ENCODE measurements at regions not wholly inside any gene's neighbourhood (a gene's known extent, or its start where the extent isn't known, plus 50 kb on each side); places are given as distances from the start of the nearest gene placed in this dataset.

- no peak overlapping the region for H3K4me3 ChIP-seq
- 42% methylated on average over 16 of the region's 16 CpGs for WGBS
- no peaks in the 10 kb centered on the region for H3K4me1 ChIP-seq (replicated peaks)
- TF ChIP-seq POLR2AphosphoS5 (IDR thresholded peaks at IDR 0.05) (peak; percentile 4), POLR2A (IDR thresholded peaks at IDR 0.05) (no peak)
- no peaks in the 10 kb centered on the region for H3K9me3 ChIP-seq
- DNase-seq (ENCODE audit: low spot score): no peak
- no peaks in the 10 kb centered on the region for H3K27me3 ChIP-seq (replicated peaks; ENCODE audit: insufficient read depth)
- H3K27ac ChIP-seq: peak overlapping the region; percentile 40 to 53
- intact Hi-C loops (cut with DNase I): no loop called here
- H3K36me3 ChIP-seq: no peaks in the 10 kb centered on the region
Measured at GRCh38 chr2:217064234-217065011, 204.6 kb upstream of the TNP1 start.

- intact Hi-C loops (cut with DNase I): no loop called here
- Histone ChIP-seq H3K27me3 (replicated peaks; ENCODE audit: insufficient read depth) (no peaks in the 10 kb centered on the region), H3K4me1 (replicated peaks) (no peaks in the 10 kb centered on the region), H3K9me3 (no peaks in the 10 kb centered on the region), H3K4me3 (no peak overlapping the region), H3K36me3 (no peaks in the 10 kb centered on the region), H3K27ac (no peak overlapping the region)
- TF ChIP-seq, protein P1, sequence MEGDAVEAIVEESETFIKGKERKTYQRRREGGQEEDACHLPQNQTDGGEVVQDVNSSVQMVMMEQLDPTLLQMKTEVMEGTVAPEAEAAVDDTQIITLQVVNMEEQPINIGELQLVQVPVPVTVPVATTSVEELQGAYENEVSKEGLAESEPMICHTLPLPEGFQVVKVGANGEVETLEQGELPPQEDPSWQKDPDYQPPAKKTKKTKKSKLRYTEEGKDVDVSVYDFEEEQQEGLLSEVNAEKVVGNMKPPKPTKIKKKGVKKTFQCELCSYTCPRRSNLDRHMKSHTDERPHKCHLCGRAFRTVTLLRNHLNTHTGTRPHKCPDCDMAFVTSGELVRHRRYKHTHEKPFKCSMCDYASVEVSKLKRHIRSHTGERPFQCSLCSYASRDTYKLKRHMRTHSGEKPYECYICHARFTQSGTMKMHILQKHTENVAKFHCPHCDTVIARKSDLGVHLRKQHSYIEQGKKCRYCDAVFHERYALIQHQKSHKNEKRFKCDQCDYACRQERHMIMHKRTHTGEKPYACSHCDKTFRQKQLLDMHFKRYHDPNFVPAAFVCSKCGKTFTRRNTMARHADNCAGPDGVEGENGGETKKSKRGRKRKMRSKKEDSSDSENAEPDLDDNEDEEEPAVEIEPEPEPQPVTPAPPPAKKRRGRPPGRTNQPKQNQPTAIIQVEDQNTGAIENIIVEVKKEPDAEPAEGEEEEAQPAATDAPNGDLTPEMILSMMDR (IDR thresholded peaks at IDR 0.05): no peak
- TF ChIP-seq POLR2A (IDR thresholded peaks at IDR 0.05) (no peak), POLR2AphosphoS5 (IDR thresholded peaks at IDR 0.05) (no peak)
- DNase-seq (ENCODE audit: low spot score): no peak
- 84% methylated on average over 5 of the region's 5 CpGs for WGBS
Measured at GRCh38 chr2:217063238-217063755, 203.4 kb upstream of the TNP1 start.

DNA sequence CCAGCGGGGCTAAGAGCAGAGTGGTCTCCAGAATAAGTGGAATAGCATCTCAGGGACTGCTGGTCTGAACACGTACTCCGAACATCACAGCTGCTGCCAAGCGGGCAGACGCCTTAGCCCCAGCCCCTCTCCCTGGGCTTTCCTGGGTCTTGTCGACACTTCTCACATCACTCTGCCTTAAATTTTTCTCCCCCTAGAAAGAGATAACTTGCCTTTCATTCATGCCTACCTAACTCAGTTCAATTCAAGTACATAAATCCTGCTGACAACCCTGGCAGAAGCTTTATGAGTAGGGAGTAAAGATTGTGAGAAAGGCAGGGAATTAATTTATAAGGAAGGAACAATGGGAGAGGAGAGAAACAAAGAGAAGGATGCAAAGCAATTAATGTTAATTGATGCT, 202.9 kb upstream of the TNP1 start:
- TF ChIP-seq POLR2AphosphoS5 (IDR thresholded peaks at IDR 0.05) (no peak), POLR2A (IDR thresholded peaks at IDR 0.05) (no peak)
- TF ChIP-seq, protein P1 (IDR thresholded peaks at IDR 0.05): no peak
- no peak for DNase-seq (ENCODE audit: low spot score)
- WGBS: 52% methylated on average over 6 of the region's 6 CpGs
- intact Hi-C loops (cut with DNase I): no loop called here
- Histone ChIP-seq H3K27me3 (replicated peaks; ENCODE audit: insufficient read depth) (no peaks in the 10 kb centered on the region), H3K9me3 (no peaks in the 10 kb centered on the region), H3K27ac (no peak overlapping the region), H3K4me3 (no peak overlapping the region), H3K36me3 (no peaks in the 10 kb centered on the region), H3K4me1 (replicated peaks) (no peaks in the 10 kb centered on the region)

GRCh38 chr2:217061916-217062505, 202.1 kb upstream of the TNP1 start:
- intact Hi-C loops (cut with DNase I): no loop called here
- no peaks in the 10 kb centered on the region for H3K36me3 ChIP-seq
- H3K4me3 ChIP-seq: no peak overlapping the region
- H3K27me3 ChIP-seq (replicated peaks; ENCODE audit: insufficient read depth): no peaks in the 10 kb centered on the region
- no peaks in the 10 kb centered on the region for H3K9me3 ChIP-seq
- H3K4me1 ChIP-seq (replicated peaks): no peaks in the 10 kb centered on the region
- WGBS: 76% methylated on average over 7 of the region's 7 CpGs
- TF ChIP-seq POLR2AphosphoS5 (IDR thresholded peaks at IDR 0.05): no peak
- TF ChIP-seq POLR2A (IDR thresholded peaks at IDR 0.05): no peak
- TF ChIP-seq, protein P1 (IDR thresholded peaks at IDR 0.05): no peak
- H3K27ac ChIP-seq: no peak overlapping the region
- no peak for DNase-seq (ENCODE audit: low spot score)

GRCh38 chr2:217060951-217061547, 201.2 kb upstream of the TNP1 start:
- 93% methylated on average over 3 of the region's 3 CpGs for WGBS
- Histone ChIP-seq H3K9me3 (no peaks in the 10 kb centered on the region), H3K4me1 (replicated peaks) (no peaks in the 10 kb centered on the region), H3K36me3 (no peaks in the 10 kb centered on the region), H3K4me3 (no peak overlapping the region), H3K27me3 (replicated peaks; ENCODE audit: insufficient read depth) (no peaks in the 10 kb centered on the region), H3K27ac (no peak overlapping the region)
- TF ChIP-seq POLR2A (IDR thresholded peaks at IDR 0.05): no peak
- TF ChIP-seq POLR2AphosphoS5 (IDR thresholded peaks at IDR 0.05): no peak
- TF ChIP-seq, protein P1 (IDR thresholded peaks at IDR 0.05): no peak
- intact Hi-C loops (cut with DNase I): no loop called here
- DNase-seq (ENCODE audit: low spot score): no peak

Data from prostate gland (tissue), 2 donors.